ENCODE measurements at regions not wholly inside any gene's neighbourhood (a gene's known extent, or its start where the extent isn't known, plus 50 kb on each side); places are given as distances from the start of the nearest gene placed in this dataset.
"Not testable (repeated sequence)": the region's sequence is repeated elsewhere in the genome, so short reads cannot be mapped to it uniquely, and the experiment has no call there.

GRCh38 chr5:77869116-77869798 lies 93.1 kb upstream of the TBCA start:
- no peak for TF ChIP-seq POLR2A (IDR thresholded peaks at IDR 0.05; ENCODE audit: low read length)
- no peak for TF ChIP-seq GATA1 (IDR thresholded peaks at IDR 0.05; ENCODE audit: low read depth, low read length)
- no peak for DNase-seq

- TF ChIP-seq GATA1 (IDR thresholded peaks at IDR 0.05; ENCODE audit: low read depth, low read length) (no peak), POLR2A (IDR thresholded peaks at IDR 0.05; ENCODE audit: low read length) (no peak)
- DNase-seq: no peak
These were observed 91.8 kb upstream of the TBCA start for GRCh38 chr5:77867914-77868313.

GRCh38 chr5:77867194-77867691 lies 91.1 kb upstream of the TBCA start:
- TF ChIP-seq GATA1 (IDR thresholded peaks at IDR 0.05; ENCODE audit: low read depth, low read length): no peak
- no peak for TF ChIP-seq POLR2A (IDR thresholded peaks at IDR 0.05; ENCODE audit: low read length)
- DNase-seq: peak; percentile 25 to 38

GRCh38 chr5:77866198-77866597 lies 90.1 kb upstream of the TBCA start:
- TF ChIP-seq GATA1 (IDR thresholded peaks at IDR 0.05; ENCODE audit: low read depth, low read length) (no peak), POLR2A (IDR thresholded peaks at IDR 0.05; ENCODE audit: low read length) (no peak)
- no peak for DNase-seq

GRCh38 chr5:77864997-77865396 lies 88.9 kb upstream of the TBCA start:
- no peak for TF ChIP-seq GATA1 (IDR thresholded peaks at IDR 0.05; ENCODE audit: low read depth, low read length)
- TF ChIP-seq POLR2A (IDR thresholded peaks at IDR 0.05; ENCODE audit: low read length): no peak
- no peak for DNase-seq

GRCh38 chr5:77863181-77863580 lies 87.0 kb upstream of the TBCA start:
- TF ChIP-seq POLR2A (IDR thresholded peaks at IDR 0.05; ENCODE audit: low read length): no peak
- TF ChIP-seq GATA1 (IDR thresholded peaks at IDR 0.05; ENCODE audit: low read depth, low read length): no peak
- no peak for DNase-seq

GRCh38 chr5:77861576-77861975 lies 85.4 kb upstream of the TBCA start:
- DNase-seq: no peak
- TF ChIP-seq GATA1 (IDR thresholded peaks at IDR 0.05; ENCODE audit: low read depth, low read length): no peak
- TF ChIP-seq POLR2A (IDR thresholded peaks at IDR 0.05; ENCODE audit: low read length): no peak

GRCh38 chr5:77859306-77859705 lies 83.2 kb upstream of the TBCA start:
- DNase-seq: no peak
- TF ChIP-seq POLR2A (IDR thresholded peaks at IDR 0.05; ENCODE audit: low read length) (no peak), GATA1 (IDR thresholded peaks at IDR 0.05; ENCODE audit: low read depth, low read length) (no peak)

- DNase-seq: not testable (repeated sequence)
These were observed 82.5 kb upstream of the TBCA start for GRCh38 chr5:77858678-77859077.

- TF ChIP-seq POLR2A (IDR thresholded peaks at IDR 0.05; ENCODE audit: low read length) (no peak), GATA1 (IDR thresholded peaks at IDR 0.05; ENCODE audit: low read depth, low read length) (no peak)
- DNase-seq: no peak
These were observed 79.2 kb upstream of the TBCA start for GRCh38 chr5:77855369-77855768.

GRCh38 chr5:77853353-77853907 lies 77.3 kb upstream of the TBCA start:
- TF ChIP-seq GATA1 (IDR thresholded peaks at IDR 0.05; ENCODE audit: low read depth, low read length) (no peak), POLR2A (IDR thresholded peaks at IDR 0.05; ENCODE audit: low read length) (no peak)
- DNase-seq: no peak

GRCh38 chr5:77852514-77853352 lies 76.6 kb upstream of the TBCA start:
- TF ChIP-seq POLR2A (IDR thresholded peaks at IDR 0.05; ENCODE audit: low read length): no peak
- no peak for TF ChIP-seq GATA1 (IDR thresholded peaks at IDR 0.05; ENCODE audit: low read depth, low read length)
- DNase-seq: peak; percentile 49 to 50

GRCh38 chr5:77852068-77852513 lies 76.0 kb upstream of the TBCA start:
- TF ChIP-seq POLR2A (IDR thresholded peaks at IDR 0.05; ENCODE audit: low read length) (no peak), GATA1 (IDR thresholded peaks at IDR 0.05; ENCODE audit: low read depth, low read length) (no peak)
- DNase-seq: peak in 1 of 2 experiments; percentile 39

All from erythroblast (primary cell).